ENCODE measurements at regions not wholly inside any gene's neighbourhood (a gene's known extent, or its start where the extent isn't known, plus 50 kb on each side); places are given as distances from the start of the nearest gene placed in this dataset.
"Not testable (repeated sequence)": the region's sequence is repeated elsewhere in the genome, so short reads cannot be mapped to it uniquely, and the experiment has no call there.

GRCh38 chr7:65746398-65746669, 126.5 kb upstream of the VKORC1L1 start:
- no peak for DNase-seq
- Histone ChIP-seq H3K9me3 (no peaks in the 10 kb centered on the region), H3K4me3 (no peak overlapping the region), H3K27ac (peak overlapping the region in 1 of 2 donors; percentile 1), H3K4me1 (peaks cover 6% of the 10 kb centered on the region), H3K36me3 (ENCODE audit: low read depth, missing control alignments) (no peaks in the 10 kb centered on the region), H3K27me3 (no peaks in the 10 kb centered on the region)
- TF ChIP-seq POLR2A (IDR thresholded peaks at IDR 0.05) (no peak), CTCF (IDR thresholded peaks at IDR 0.05) (no peak)
- WGBS, 2 donors: 55 to 79% methylated on average over 3 of the region's 3 CpGs
- intact Hi-C loops (cut with DNase I; ENCODE audit: low total_unique reads): no loop called here

GRCh38 chr7:65749039-65749438, 123.8 kb upstream of the VKORC1L1 start:
- Histone ChIP-seq H3K9me3 (no peaks in the 10 kb centered on the region), H3K27ac (no peak overlapping the region), H3K27me3 (no peaks in the 10 kb centered on the region), H3K4me3 (no peak overlapping the region), H3K4me1 (peaks cover 6% of the 10 kb centered on the region), H3K36me3 (ENCODE audit: low read depth, missing control alignments) (no peaks in the 10 kb centered on the region)
- 83 to 85% methylated on average over 4 of the region's 4 CpGs for WGBS, 2 donors
- TF ChIP-seq POLR2A (IDR thresholded peaks at IDR 0.05) (no peak), CTCF (IDR thresholded peaks at IDR 0.05) (no peak)
- intact Hi-C loops (cut with DNase I; ENCODE audit: low total_unique reads): no loop called here
- no peak for DNase-seq

GRCh38 chr7:65749518-65749917, 123.4 kb upstream of the VKORC1L1 start:
- H3K27ac ChIP-seq: no peak overlapping the region

GRCh38 chr7:65750511-65751344, 122.1 kb upstream of the VKORC1L1 start:
- 0 to 1% methylated on average over 18 to 19 of the region's 69 CpGs for WGBS, 2 donors
- Histone ChIP-seq H3K4me3 (peak overlapping the region; percentile 92 to 93), H3K4me1 (peaks cover 6% of the 10 kb centered on the region), H3K27me3 (no peaks in the 10 kb centered on the region), H3K36me3 (ENCODE audit: low read depth, missing control alignments) (no peaks in the 10 kb centered on the region), H3K9me3 (no peaks in the 10 kb centered on the region), H3K27ac (peak overlapping the region; percentile 66 to 85)
- no peak for TF ChIP-seq POLR2A (IDR thresholded peaks at IDR 0.05)
- peak in 2 of 3 experiments; percentile 15 to 37 for TF ChIP-seq CTCF (IDR thresholded peaks at IDR 0.05)
- intact Hi-C loops (cut with DNase I; ENCODE audit: low total_unique reads): no loop called here
- DNase-seq: peak; percentile 94

More at GRCh38 chr7:65749518-65749917, 123.4 kb upstream of the VKORC1L1 start:
- intact Hi-C loops (cut with DNase I; ENCODE audit: low total_unique reads): no loop called here
- TF ChIP-seq CTCF (IDR thresholded peaks at IDR 0.05) (no peak), POLR2A (IDR thresholded peaks at IDR 0.05) (no peak)
- no peak for DNase-seq
- Histone ChIP-seq H3K4me1 (peaks cover 6% of the 10 kb centered on the region), H3K9me3 (no peaks in the 10 kb centered on the region), H3K36me3 (ENCODE audit: low read depth, missing control alignments) (no peaks in the 10 kb centered on the region), H3K4me3 (no peak overlapping the region), H3K27me3 (no peaks in the 10 kb centered on the region)
- 53 to 77% methylated on average over 12 of the region's 12 CpGs for WGBS, 2 donors

- H3K27me3 ChIP-seq; intact Hi-C loops (cut with DNase I; ENCODE audit: low total_unique reads); H3K9me3 ChIP-seq; H3K4me3 ChIP-seq; H3K27ac ChIP-seq; H3K4me1 ChIP-seq; H3K36me3 ChIP-seq (ENCODE audit: low read depth, missing control alignments); DNase-seq: not testable (repeated sequence)
- 88% methylated on average over 5 of the region's 5 CpGs for WGBS, 2 donors
These were observed 118.8 kb upstream of the VKORC1L1 start for GRCh38 chr7:65754070-65754469.

- H3K4me3 ChIP-seq; DNase-seq; H3K4me1 ChIP-seq; H3K27me3 ChIP-seq; H3K9me3 ChIP-seq; H3K36me3 ChIP-seq (ENCODE audit: low read depth, missing control alignments); intact Hi-C loops (cut with DNase I; ENCODE audit: low total_unique reads); H3K27ac ChIP-seq: not testable (repeated sequence)
- 70 to 90% methylated on average over 1 of the region's 1 CpG for WGBS, 2 donors
These were observed 113.9 kb upstream of the VKORC1L1 start for GRCh38 chr7:65758991-65759390.

GRCh38 chr7:65762712-65763111, 110.2 kb upstream of the VKORC1L1 start:
- 73 to 79% methylated on average over 3 of the region's 3 CpGs for WGBS, 2 donors
- DNase-seq; intact Hi-C loops (cut with DNase I; ENCODE audit: low total_unique reads): not testable (repeated sequence)

GRCh38 chr7:65763114-65763513, 109.8 kb upstream of the VKORC1L1 start:
- WGBS, 2 donors: 69 to 80% methylated on average over 5 of the region's 5 CpGs
- H3K27me3 ChIP-seq; DNase-seq; intact Hi-C loops (cut with DNase I; ENCODE audit: low total_unique reads); H3K9me3 ChIP-seq; H3K27ac ChIP-seq; H3K4me3 ChIP-seq; H3K4me1 ChIP-seq; H3K36me3 ChIP-seq (ENCODE audit: low read depth, missing control alignments): not testable (repeated sequence)

More at GRCh38 chr7:65762712-65763111, 110.2 kb upstream of the VKORC1L1 start:
- not testable (repeated sequence) for H3K27me3 ChIP-seq; H3K27ac ChIP-seq; H3K4me1 ChIP-seq; H3K9me3 ChIP-seq; H3K4me3 ChIP-seq; H3K36me3 ChIP-seq (ENCODE audit: low read depth, missing control alignments)
